Neural progenitor cell (in vitro differentiated cells): ENCODE measurements at regions not wholly inside any gene's neighbourhood (a gene's known extent, or its start where the extent isn't known, plus 50 kb on each side); places are given as distances from the start of the nearest gene placed in this dataset.

Source experiments
- DNase-seq: peaks from one replicate; pipeline ENCODE4 v3.0.0-alpha.2; 2016; ENCODE audit warnings: low spot score
- H2AFZ ChIP-seq: fragments of 200-600 bp; sonication (generic); replicated peaks from 2 replicates; pipeline ENCODE4 v1.6.1; 2016; ENCODE audit warnings: antibody characterized with exemption
- H3F3A ChIP-seq: fragments of 200-600 bp; sonication (generic); 2 replicates; pipeline ENCODE4 v1.6.1; 2016; ENCODE audit warnings: antibody characterized with exemption, low read depth
- H3K27ac ChIP-seq: fragments of 200-600 bp; sonication (generic); 2 replicates; pipeline ENCODE4 v1.5.1; 2016; ENCODE audit warnings: mild to moderate bottlenecking
- H3K27me3 ChIP-seq: fragments of 200-600 bp; sonication (generic); 2 replicates; pipeline ENCODE4 v1.6.1; 2016; ENCODE audit warnings: mild to moderate bottlenecking, moderate library complexity
- H3K36me3 ChIP-seq: fragments of 200-600 bp; sonication (generic); 2 replicates; pipeline ENCODE4 v1.5.1; 2016
- H3K4me1 ChIP-seq: fragments of 200-600 bp; sonication (generic); 2 replicates; pipeline ENCODE4 v1.6.1; 2016; ENCODE audit warnings: mixed run types
- H3K4me2 ChIP-seq: fragments of 200-600 bp; sonication (generic); 2 replicates; pipeline ENCODE4 v1.6.1; 2016
- H3K4me3 ChIP-seq: fragments of 200-600 bp; sonication (generic); 2 replicates; pipeline ENCODE4 v1.5.1; 2016
- H3K79me2 ChIP-seq: fragments of 200-600 bp; sonication (generic); 2 replicates; pipeline ENCODE4 v1.6.1; 2016; ENCODE audit warnings: low read depth
- H3K9ac ChIP-seq: fragments of 200-600 bp; sonication (generic); 2 replicates; pipeline ENCODE4 v1.6.1; 2016
- H3K9me3 ChIP-seq: fragments of 200-600 bp; sonication (generic); 2 replicates; pipeline ENCODE4 v1.5.1; 2016; ENCODE audit warnings: low read depth
- H4K20me1 ChIP-seq: fragments of 200-600 bp; sonication (generic); 2 replicates; pipeline ENCODE4 v1.6.1; 2016; ENCODE audit warnings: low read depth
- H3K27ac Mint-ChIP-seq: 3 replicates; pipeline ENCODE4 v1.8.0; 2021; ENCODE audit warnings: mixed read lengths
- H3K27me3 Mint-ChIP-seq: 2 replicates; pipeline ENCODE4 v1.8.0; 2022; ENCODE audit warnings: low read depth, mild to moderate bottlenecking, inconsistent platforms, moderate library complexity, mixed read lengths; ENCODE audit not compliant: insufficient read depth
- H3K36me3 Mint-ChIP-seq: 3 replicates; pipeline ENCODE4 v1.8.0; 2021; ENCODE audit warnings: mixed read lengths
- H3K4me1 Mint-ChIP-seq: 3 replicates; pipeline ENCODE4 v1.8.0; 2021; ENCODE audit warnings: mixed read lengths
- H3K4me3 Mint-ChIP-seq: 3 replicates; pipeline ENCODE4 v1.8.0; 2021; ENCODE audit warnings: mild to moderate bottlenecking, moderate library complexity, mixed read lengths
- H3K9me3 Mint-ChIP-seq: 3 replicates; pipeline ENCODE4 v1.8.0; 2020; ENCODE audit warnings: mixed read lengths
- EZH2 ChIP-seq: fragments of 200-600 bp; sonication (generic); IDR thresholded peaks from 2 replicates; pipeline ENCODE4 v1.6.1; 2017; ENCODE audit warnings: antibody characterized with exemption, mild to moderate bottlenecking, moderate library complexity
- EZH2phosphoT487 ChIP-seq: fragments of 200-600 bp; sonication (generic); IDR thresholded peaks from 2 replicates; pipeline ENCODE4 v1.6.1; 2017; ENCODE audit warnings: antibody characterized with exemption
- TF ChIP-seq, protein P1 (sequence below): fragments of 200-600 bp; sonication (generic); IDR thresholded peaks from 2 replicates; pipeline ENCODE4 v1.5.1; 2017; ENCODE audit warnings: antibody characterized with exemption, mild to moderate bottlenecking

DNA sequence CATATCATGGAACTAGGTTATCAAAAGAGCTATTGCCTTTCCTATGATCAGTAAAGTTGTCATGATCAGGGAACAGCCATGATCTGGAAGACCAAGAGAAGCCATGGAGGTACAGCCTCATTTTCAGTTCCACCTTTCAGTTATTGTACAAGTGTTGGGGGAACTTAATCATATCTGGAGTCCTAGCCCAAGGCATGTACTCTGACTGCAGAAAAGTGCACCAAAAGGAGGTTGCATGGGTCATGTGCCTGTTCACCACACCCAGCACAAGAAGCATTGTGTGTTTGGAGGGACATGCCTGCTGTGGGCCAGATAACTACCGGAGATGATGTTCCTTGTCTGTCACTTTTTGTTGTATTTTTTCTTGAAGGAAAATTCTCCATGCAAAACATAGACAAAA, 185.8 kb upstream of the MAN1A1 start:
- Histone ChIP-seq H3K4me3 (no peak overlapping the region), H2AFZ (no peak overlapping the region), H3K79me2 (no peaks in the 10 kb centered on the region), H3K27me3 (no peaks in the 10 kb centered on the region), H3K9me3 (no peaks in the 10 kb centered on the region), H4K20me1 (no peaks in the 10 kb centered on the region), H3K4me1 (no peaks in the 10 kb centered on the region), H3K4me2 (no peak overlapping the region), H3K9ac (no peak overlapping the region), H3F3A (no peaks in the 10 kb centered on the region), H3K27ac (no peak overlapping the region), H3K36me3 (no peaks in the 10 kb centered on the region)
- Mint-ChIP-seq H3K27ac (no peak overlapping the region), H3K36me3 (no peaks in the 10 kb centered on the region), H3K4me1 (no peaks in the 10 kb centered on the region), H3K4me3 (no peak overlapping the region), H3K9me3 (no peaks in the 10 kb centered on the region), H3K27me3 (peaks cover 2% of the 10 kb centered on the region)
- TF ChIP-seq, protein P1, sequence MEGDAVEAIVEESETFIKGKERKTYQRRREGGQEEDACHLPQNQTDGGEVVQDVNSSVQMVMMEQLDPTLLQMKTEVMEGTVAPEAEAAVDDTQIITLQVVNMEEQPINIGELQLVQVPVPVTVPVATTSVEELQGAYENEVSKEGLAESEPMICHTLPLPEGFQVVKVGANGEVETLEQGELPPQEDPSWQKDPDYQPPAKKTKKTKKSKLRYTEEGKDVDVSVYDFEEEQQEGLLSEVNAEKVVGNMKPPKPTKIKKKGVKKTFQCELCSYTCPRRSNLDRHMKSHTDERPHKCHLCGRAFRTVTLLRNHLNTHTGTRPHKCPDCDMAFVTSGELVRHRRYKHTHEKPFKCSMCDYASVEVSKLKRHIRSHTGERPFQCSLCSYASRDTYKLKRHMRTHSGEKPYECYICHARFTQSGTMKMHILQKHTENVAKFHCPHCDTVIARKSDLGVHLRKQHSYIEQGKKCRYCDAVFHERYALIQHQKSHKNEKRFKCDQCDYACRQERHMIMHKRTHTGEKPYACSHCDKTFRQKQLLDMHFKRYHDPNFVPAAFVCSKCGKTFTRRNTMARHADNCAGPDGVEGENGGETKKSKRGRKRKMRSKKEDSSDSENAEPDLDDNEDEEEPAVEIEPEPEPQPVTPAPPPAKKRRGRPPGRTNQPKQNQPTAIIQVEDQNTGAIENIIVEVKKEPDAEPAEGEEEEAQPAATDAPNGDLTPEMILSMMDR, result no peak
- TF ChIP-seq EZH2phosphoT487 (no peak), EZH2 (no peak)
- DNase-seq, result no peak

DNA sequence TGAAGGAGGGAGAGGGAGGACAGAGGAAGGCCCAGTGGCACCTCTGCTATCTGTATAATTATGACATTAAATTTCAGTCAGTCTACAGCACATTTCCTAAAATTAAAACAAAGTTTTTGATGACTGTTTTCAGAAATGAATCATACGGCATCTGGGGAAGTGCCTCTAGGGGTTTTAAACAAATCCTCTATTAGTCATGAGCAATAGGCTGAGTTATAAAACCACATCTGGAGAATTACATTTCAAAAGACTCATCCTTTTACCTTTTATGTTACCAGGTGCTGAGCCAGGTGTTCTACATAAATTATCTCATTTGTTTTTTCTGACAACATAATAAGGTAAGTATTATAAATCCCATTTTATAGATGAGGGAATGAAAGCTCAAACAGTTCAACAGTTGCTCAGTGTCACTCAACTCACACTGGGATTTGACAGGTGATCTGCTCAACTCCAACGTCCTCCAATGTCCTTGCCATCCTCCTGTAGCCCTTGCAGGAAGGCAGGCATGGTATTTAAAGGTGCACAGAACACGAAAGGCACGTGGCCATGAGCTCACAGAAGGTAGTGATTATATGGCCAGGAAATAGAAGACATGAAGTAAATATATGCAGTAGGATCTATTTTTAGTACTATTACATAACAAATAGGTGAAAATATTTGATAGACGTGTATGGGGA, 184.2 kb upstream of the MAN1A1 start:
- no peak overlapping the region for H3K4me3 Mint-ChIP-seq
- peaks cover 2% of the 10 kb centered on the region for H3K27me3 Mint-ChIP-seq
- no peak overlapping the region for H3K27ac Mint-ChIP-seq
- Histone ChIP-seq H3K4me1 (no peaks in the 10 kb centered on the region), H3K79me2 (no peaks in the 10 kb centered on the region), H3K27me3 (no peaks in the 10 kb centered on the region), H3K9ac (no peak overlapping the region), H2AFZ (no peak overlapping the region), H3K36me3 (no peaks in the 10 kb centered on the region), H3K27ac (no peak overlapping the region), H3K4me2 (no peak overlapping the region), H3K4me3 (no peak overlapping the region), H4K20me1 (no peaks in the 10 kb centered on the region), H3F3A (no peaks in the 10 kb centered on the region), H3K9me3 (no peaks in the 10 kb centered on the region)
- H3K4me1 Mint-ChIP-seq, result no peaks in the 10 kb centered on the region
- DNase-seq, result no peak
- no peak for TF ChIP-seq EZH2
- TF ChIP-seq, protein P1, result no peak
- TF ChIP-seq EZH2phosphoT487, result no peak
- no peaks in the 10 kb centered on the region for H3K36me3 Mint-ChIP-seq
- no peaks in the 10 kb centered on the region for H3K9me3 Mint-ChIP-seq

DNA sequence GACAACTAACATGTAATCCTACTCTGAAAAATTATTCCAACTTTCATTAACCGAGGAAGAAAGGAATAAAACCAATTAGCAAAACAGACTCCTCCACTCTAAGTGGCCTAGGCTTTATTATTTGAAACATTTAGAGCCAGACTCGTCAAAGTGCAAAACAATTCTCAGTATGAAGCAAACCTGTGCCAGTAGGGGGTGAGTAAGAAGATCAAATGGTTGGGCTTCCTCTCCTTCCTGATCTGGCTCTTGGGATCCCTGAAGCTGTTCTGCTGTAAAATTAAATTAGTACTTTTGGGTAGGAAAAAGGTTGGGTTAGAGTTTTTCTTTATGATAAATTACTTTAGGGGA, 177.6 kb upstream of the MAN1A1 start:
- H3K27ac ChIP-seq, result no peak overlapping the region
- no peak overlapping the region for H2AFZ ChIP-seq

More for the DNA sequence above, 177.6 kb upstream of the MAN1A1 start:
- Histone ChIP-seq H3K4me3 (no peak overlapping the region), H3K9ac (no peak overlapping the region), H3K9me3 (no peaks in the 10 kb centered on the region), H3K79me2 (no peaks in the 10 kb centered on the region), H4K20me1 (no peaks in the 10 kb centered on the region), H3F3A (no peaks in the 10 kb centered on the region), H3K4me1 (peaks cover 8% of the 10 kb centered on the region), H3K36me3 (no peaks in the 10 kb centered on the region), H3K27me3 (no peaks in the 10 kb centered on the region), H3K4me2 (no peak overlapping the region)
- TF ChIP-seq EZH2 (no peak), EZH2phosphoT487 (no peak)
- TF ChIP-seq, protein P1, result no peak
- no peak overlapping the region for H3K4me3 Mint-ChIP-seq
- H3K4me1 Mint-ChIP-seq, result peaks cover 14% of the 10 kb centered on the region
- no peaks in the 10 kb centered on the region for H3K36me3 Mint-ChIP-seq
- H3K27ac Mint-ChIP-seq, result no peak overlapping the region
- peak; percentile 8 for DNase-seq
- no peaks in the 10 kb centered on the region for H3K9me3 Mint-ChIP-seq
- no peaks in the 10 kb centered on the region for H3K27me3 Mint-ChIP-seq
